Lower lobe of right lung (tissue), 2 donors: ENCODE measurements at regions not wholly inside any gene's neighbourhood (a gene's known extent, or its start where the extent isn't known, plus 50 kb on each side); places are given as distances from the start of the nearest gene placed in this dataset.

Experiments
- ATAC-seq, 2 donors: fragments of 200-7000 bp; cut with Tn5 transposase; one replicate each; pipeline ENCODE4 v1.9.1; 2020 to 2022; ENCODE audit warnings: mild to moderate bottlenecking in 2 of 2, moderate library complexity in 2 of 2
- DNase-seq: peaks from one replicate; pipeline ENCODE4 v3.0.0-alpha.2; 2020
- H3K27ac ChIP-seq: fragments of 200-600 bp; one replicate; pipeline ENCODE4 v1.8.0; 2022
- H3K27me3 ChIP-seq: fragments of 200-600 bp; one replicate; pipeline ENCODE4 v1.8.0; 2022; ENCODE audit warnings: low read depth
- H3K36me3 ChIP-seq: fragments of 200-600 bp; one replicate; pipeline ENCODE4 v1.8.0; 2022; ENCODE audit warnings: mild to moderate bottlenecking
- H3K4me1 ChIP-seq: fragments of 200-600 bp; one replicate; pipeline ENCODE4 v1.8.0; 2022
- H3K4me3 ChIP-seq: fragments of 200-600 bp; one replicate; pipeline ENCODE4 v1.8.0; 2022; ENCODE audit warnings: mild to moderate bottlenecking
- H3K9me3 ChIP-seq: fragments of 200-600 bp; one replicate; pipeline ENCODE4 v1.8.0; 2022
- CTCF ChIP-seq: fragments of 200-600 bp; IDR thresholded peaks from one replicate; pipeline ENCODE4 v1.8.0; 2022; ENCODE audit warnings: antibody characterized with exemption, mild to moderate bottlenecking
- intact Hi-C: fragments of 100-400 bp; cut with DNase I; formaldehyde crosslinking; loops from one replicate; pipeline ENCODE4 v1.11.0; 2022
- donor health status: DM: no; HTN: yes; CAD: no; lungs with severe emphysema.

DNA sequence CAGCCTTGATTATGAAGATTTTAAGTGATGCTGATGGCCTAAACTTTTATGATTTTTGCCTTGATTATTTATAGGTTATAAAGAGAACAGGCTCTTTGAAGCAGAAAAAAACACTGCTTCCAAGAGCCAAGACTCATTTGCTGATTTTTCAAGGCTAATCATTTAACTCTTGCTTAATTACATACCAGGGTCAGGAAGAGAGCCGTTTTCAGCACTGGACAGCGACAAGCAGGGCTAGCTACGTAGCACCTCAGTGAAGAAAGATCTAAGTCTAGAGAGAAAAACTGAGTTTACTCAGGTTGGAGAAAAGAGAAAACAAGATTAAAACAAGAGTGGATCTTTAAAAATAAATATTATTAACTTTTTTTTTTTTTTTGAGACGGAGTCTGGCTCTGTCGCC is 615.4 kb upstream of the B3GAT1 start:
- no peak for ATAC-seq
- Histone ChIP-seq H3K4me3 (no peak overlapping the region), H3K36me3 (no peaks in the 10 kb centered on the region), H3K27me3 (peaks cover 3% of the 10 kb centered on the region), H3K9me3 (no peaks in the 10 kb centered on the region), H3K27ac (no peak overlapping the region), H3K4me1 (no peaks in the 10 kb centered on the region)
- intact Hi-C loops, result no loop called here
- no peak for DNase-seq
- TF ChIP-seq CTCF, result no peak

DNA sequence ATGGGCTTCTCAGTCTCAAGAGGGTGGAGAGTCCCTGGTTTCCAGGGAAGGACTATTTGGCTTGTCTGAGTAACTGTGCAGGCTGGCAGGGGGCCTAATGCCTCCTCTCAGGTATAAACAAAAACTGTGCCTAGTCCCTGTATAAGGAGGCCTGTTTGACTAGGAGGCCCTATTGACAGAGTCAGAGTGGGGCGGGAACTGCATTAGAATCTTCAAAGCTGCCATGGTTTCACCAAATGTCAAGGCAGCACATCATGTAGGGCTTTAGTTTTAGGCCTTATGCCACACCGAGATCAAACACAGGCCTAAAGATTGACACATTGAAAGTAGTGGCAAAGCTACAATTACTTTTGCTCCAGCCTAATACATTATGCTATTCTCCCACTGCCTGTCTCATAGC is 611.5 kb upstream of the B3GAT1 start:
- Histone ChIP-seq H3K4me1 (no peaks in the 10 kb centered on the region), H3K4me3 (no peak overlapping the region), H3K27ac (no peak overlapping the region), H3K9me3 (no peaks in the 10 kb centered on the region), H3K27me3 (peaks cover under 1% of the 10 kb centered on the region), H3K36me3 (no peaks in the 10 kb centered on the region)
- no peak for TF ChIP-seq CTCF
- no peak for DNase-seq
- ATAC-seq, result no peak
- intact Hi-C loops, result no loop called here

- ATAC-seq, result no peak
These were observed 610.4 kb upstream of the B3GAT1 start for GRCh38 chr11:135022454-135022853.

DNA sequence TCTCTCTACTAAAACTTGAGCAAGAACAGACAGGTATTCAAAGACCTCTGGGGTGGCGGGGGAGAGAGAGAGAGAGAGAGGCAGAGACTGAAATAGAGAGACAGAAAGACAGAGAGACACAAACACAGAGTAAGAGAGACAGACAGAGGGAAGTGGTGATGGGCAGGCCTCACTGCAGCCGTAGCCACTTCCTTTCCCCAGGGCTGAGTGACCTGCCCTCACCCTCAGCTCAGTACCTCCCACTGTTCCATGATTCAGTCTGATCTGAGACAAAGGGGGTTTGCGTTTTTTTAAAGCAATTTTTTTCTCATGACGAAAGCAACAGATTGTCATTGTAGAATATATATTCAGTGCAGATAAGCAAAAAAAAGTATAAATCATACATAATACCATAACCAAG is 607.9 kb upstream of the B3GAT1 start:
- H3K4me3 ChIP-seq, result no peak overlapping the region
- no peaks in the 10 kb centered on the region for H3K36me3 ChIP-seq
- H3K27me3 ChIP-seq, result peaks cover 8% of the 10 kb centered on the region
- no peak for DNase-seq
- no peak overlapping the region for H3K27ac ChIP-seq
- no peak for ATAC-seq
- H3K9me3 ChIP-seq, result no peaks in the 10 kb centered on the region
- intact Hi-C loops, result no loop called here
- TF ChIP-seq CTCF, result no peak
- H3K4me1 ChIP-seq, result no peaks in the 10 kb centered on the region

More at GRCh38 chr11:135022454-135022853, 610.4 kb upstream of the B3GAT1 start:
- DNase-seq, result no peak
- H3K4me3 ChIP-seq, result no peak overlapping the region
- H3K4me1 ChIP-seq, result no peaks in the 10 kb centered on the region
- no peaks in the 10 kb centered on the region for H3K9me3 ChIP-seq
- peaks cover 4% of the 10 kb centered on the region for H3K27me3 ChIP-seq
- H3K27ac ChIP-seq, result no peak overlapping the region
- no peaks in the 10 kb centered on the region for H3K36me3 ChIP-seq
- TF ChIP-seq CTCF, result no peak
- intact Hi-C loops, result no loop called here

DNA sequence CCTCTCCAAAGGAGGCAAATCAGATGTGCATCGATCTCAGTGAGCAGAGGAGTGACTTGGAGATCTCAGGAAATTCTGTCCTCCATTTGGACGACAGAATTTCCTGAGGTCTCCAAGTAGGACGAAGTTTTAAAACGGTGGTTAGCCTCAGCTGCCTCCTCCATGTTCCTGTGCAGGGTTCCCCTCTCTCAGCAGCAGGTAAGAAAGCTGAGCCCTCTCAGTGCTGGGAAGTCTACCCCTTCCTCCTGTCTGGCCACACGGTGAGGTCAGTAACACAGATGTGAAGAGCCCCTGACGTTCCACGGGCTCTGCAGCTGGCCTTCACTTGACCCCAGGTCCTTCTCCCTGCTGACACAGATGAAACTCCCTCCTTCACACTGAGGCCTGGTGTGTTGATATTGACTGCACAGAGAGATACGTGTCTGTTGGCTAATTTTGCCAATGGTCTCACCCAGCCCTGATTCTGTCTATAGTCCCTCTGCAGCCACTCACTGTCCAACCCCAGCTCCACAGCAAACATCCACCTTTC is 607.4 kb upstream of the B3GAT1 start:
- Histone ChIP-seq H3K27me3 (peaks cover 8% of the 10 kb centered on the region), H3K36me3 (no peaks in the 10 kb centered on the region), H3K9me3 (no peaks in the 10 kb centered on the region), H3K4me1 (no peaks in the 10 kb centered on the region), H3K4me3 (no peak overlapping the region), H3K27ac (no peak overlapping the region)
- DNase-seq, result no peak
- intact Hi-C loops, result no loop called here
- ATAC-seq, result no peak
- TF ChIP-seq CTCF, result no peak

GRCh38 chr11:135017296-135017695 is 605.3 kb upstream of the B3GAT1 start:
- no peaks in the 10 kb centered on the region for H3K4me1 ChIP-seq
- H3K9me3 ChIP-seq, result no peaks in the 10 kb centered on the region
- no peak for TF ChIP-seq CTCF
- no peaks in the 10 kb centered on the region for H3K36me3 ChIP-seq
- ATAC-seq (no peak), DNase-seq (no peak)
- intact Hi-C loops, result no loop called here
- no peak overlapping the region for H3K27ac ChIP-seq
- peaks cover 8% of the 10 kb centered on the region for H3K27me3 ChIP-seq
- no peak overlapping the region for H3K4me3 ChIP-seq
